MCF 10A (cell line): ENCODE measurements at regions not wholly inside any gene's neighbourhood (a gene's known extent, or its start where the extent isn't known, plus 50 kb on each side); places are given as distances from the start of the nearest gene placed in this dataset.

Experiments
- BruUV-seq: library from RNA; stranded (reverse); fragments of 400-500 nt; replicated peaks from 2 replicates; lab custom pipeline; 2021; lab: Mats Ljungman, UMichigan
- CTCF ChIA-PET: fragments of 300-600 bp; sonication (Branson Sonifier 250); formaldehyde crosslinking; extraction: SDS; loops from one replicate; lab custom pipeline; 2021; ENCODE audit warnings: antibody characterized with exemption, inconsistent platforms; lab: Yijun Ruan, JAX
- POLR2A ChIA-PET: fragments of 300-600, 350-650 bp; sonication (Branson Sonifier 250); formaldehyde crosslinking; extraction: SDS; loops from one replicate; lab custom pipeline; 2020; ENCODE audit warnings: antibody characterized with exemption, inconsistent platforms; lab: Yijun Ruan, JAX
- DNase-seq: peaks from one replicate; pipeline ENCODE4 v3.0.0-alpha.2; 2018; ENCODE audit not compliant: unreplicated experiment
- H3K27ac Mint-ChIP-seq: one replicate; pipeline ENCODE4 v1.8.0; 2022; ENCODE audit warnings: mild to moderate bottlenecking, low read depth, mixed read lengths; ENCODE audit not compliant: unreplicated experiment
- H3K27me3 Mint-ChIP-seq: one replicate; pipeline ENCODE4 v1.8.0; 2022; ENCODE audit warnings: mixed read lengths; ENCODE audit not compliant: insufficient read depth, unreplicated experiment
- H3K36me3 Mint-ChIP-seq: one replicate; pipeline ENCODE4 v1.8.0; 2022; ENCODE audit warnings: mild to moderate bottlenecking, moderate library complexity, mixed read lengths; ENCODE audit not compliant: insufficient read depth, unreplicated experiment
- H3K4me1 Mint-ChIP-seq: one replicate; pipeline ENCODE4 v1.8.0; 2022; ENCODE audit warnings: mixed read lengths; ENCODE audit not compliant: insufficient read depth, unreplicated experiment
- H3K4me3 Mint-ChIP-seq: one replicate; pipeline ENCODE4 v1.8.0; 2022; ENCODE audit warnings: mild to moderate bottlenecking, moderate library complexity, mixed read lengths; ENCODE audit not compliant: unreplicated experiment
- H3K9me3 Mint-ChIP-seq: one replicate; pipeline ENCODE4 v1.8.0; 2022; ENCODE audit warnings: mixed read lengths; ENCODE audit not compliant: unreplicated experiment
- intact Hi-C: fragments of 100-400 bp; cut with micrococcal nuclease; formaldehyde crosslinking; loops from 2 replicates; pipeline ENCODE4 v1.14.1; 2022
- TF ChIP-seq, protein P1 (sequence below): fragments of 200-600 bp; IDR thresholded peaks from one replicate; pipeline ENCODE4 v1.8.0; 2022; ENCODE audit warnings: antibody characterized with exemption, mild to moderate bottlenecking; ENCODE audit not compliant: unreplicated experiment

GRCh38 chr5:111834926-111835599, 78.1 kb upstream of the NREP start:
- CTCF ChIA-PET, result interaction anchor here (0.6 to 1.1 kb wide), 4 partner anchors 14 to 286 kb away, joined by 3 to 5 read pairs (median 3); no protein-coding TSS in a partner anchor
- intact Hi-C loops, result loop anchor here (1.0 to 5.0 kb wide), 2 partner anchors 283 to 312 kb away; no protein-coding TSS in a partner anchor
- Mint-ChIP-seq H3K9me3 (no peaks in the 10 kb centered on the region), H3K4me1 (peaks cover 18% of the 10 kb centered on the region), H3K36me3 (no peaks in the 10 kb centered on the region), H3K27ac (no peak overlapping the region), H3K4me3 (no peak overlapping the region), H3K27me3 (no peaks in the 10 kb centered on the region)
- BruUV-seq, result no TSS peak
- DNase-seq, result peak; percentile 30
- POLR2A ChIA-PET, result no interaction called here
- TF ChIP-seq, protein P1, sequence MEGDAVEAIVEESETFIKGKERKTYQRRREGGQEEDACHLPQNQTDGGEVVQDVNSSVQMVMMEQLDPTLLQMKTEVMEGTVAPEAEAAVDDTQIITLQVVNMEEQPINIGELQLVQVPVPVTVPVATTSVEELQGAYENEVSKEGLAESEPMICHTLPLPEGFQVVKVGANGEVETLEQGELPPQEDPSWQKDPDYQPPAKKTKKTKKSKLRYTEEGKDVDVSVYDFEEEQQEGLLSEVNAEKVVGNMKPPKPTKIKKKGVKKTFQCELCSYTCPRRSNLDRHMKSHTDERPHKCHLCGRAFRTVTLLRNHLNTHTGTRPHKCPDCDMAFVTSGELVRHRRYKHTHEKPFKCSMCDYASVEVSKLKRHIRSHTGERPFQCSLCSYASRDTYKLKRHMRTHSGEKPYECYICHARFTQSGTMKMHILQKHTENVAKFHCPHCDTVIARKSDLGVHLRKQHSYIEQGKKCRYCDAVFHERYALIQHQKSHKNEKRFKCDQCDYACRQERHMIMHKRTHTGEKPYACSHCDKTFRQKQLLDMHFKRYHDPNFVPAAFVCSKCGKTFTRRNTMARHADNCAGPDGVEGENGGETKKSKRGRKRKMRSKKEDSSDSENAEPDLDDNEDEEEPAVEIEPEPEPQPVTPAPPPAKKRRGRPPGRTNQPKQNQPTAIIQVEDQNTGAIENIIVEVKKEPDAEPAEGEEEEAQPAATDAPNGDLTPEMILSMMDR, result no peak

- H3K4me1 Mint-ChIP-seq, result peaks cover 27% of the 10 kb centered on the region
- ChIA-PET CTCF (interaction anchor here (1.0 to 1.6 kb wide), 4 partner anchors 9 to 159 kb away, joined by 3 to 5 read pairs (median 4); no protein-coding TSS in a partner anchor), POLR2A (interaction anchor here (0.6 to 2.0 kb wide), 17 partner anchors 8 to 681 kb away, joined by 3 to 9 read pairs (median 4); partner anchors contain the start of gene NREP)
- H3K4me3 Mint-ChIP-seq, result no peak overlapping the region
- H3K27me3 Mint-ChIP-seq, result no peaks in the 10 kb centered on the region
- no peaks in the 10 kb centered on the region for H3K9me3 Mint-ChIP-seq
- peak; percentile 94 for DNase-seq
- no TSS peak for BruUV-seq
- TF ChIP-seq, protein P1, result no peak
- intact Hi-C loops, result loop anchor here (5.0 kb wide), 1 partner anchor 278 kb away; no protein-coding TSS in a partner anchor
- H3K36me3 Mint-ChIP-seq, result no peaks in the 10 kb centered on the region
- H3K27ac Mint-ChIP-seq, result peak overlapping the region; percentile 73
Observed at GRCh38 chr5:111830333-111830732, 73.3 kb upstream of the NREP start.

- TF ChIP-seq, protein P1, result no peak
- DNase-seq, result peak; percentile 58
- H3K4me3 Mint-ChIP-seq, result no peak overlapping the region
- H3K27ac Mint-ChIP-seq, result peak overlapping the region; percentile 73
- ChIA-PET POLR2A (interaction anchor here (0.7 to 2.0 kb wide), 14 partner anchors 8 to 682 kb away, joined by 3 to 9 read pairs (median 4); partner anchors contain the start of gene NREP), CTCF (interaction anchor here (0.6 to 2.0 kb wide), 7 partner anchors 8 to 279 kb away, joined by 3 to 6 read pairs (median 4); no protein-coding TSS in a partner anchor)
- no TSS peak for BruUV-seq
- no peaks in the 10 kb centered on the region for H3K9me3 Mint-ChIP-seq
- H3K36me3 Mint-ChIP-seq, result no peaks in the 10 kb centered on the region
- no peaks in the 10 kb centered on the region for H3K27me3 Mint-ChIP-seq
- intact Hi-C loops, result loop anchor here (5.0 kb wide), 1 partner anchor 277 kb away; no protein-coding TSS in a partner anchor
- H3K4me1 Mint-ChIP-seq, result peaks cover 21% of the 10 kb centered on the region
Observed at GRCh38 chr5:111829701-111830100, 72.7 kb upstream of the NREP start.

DNA sequence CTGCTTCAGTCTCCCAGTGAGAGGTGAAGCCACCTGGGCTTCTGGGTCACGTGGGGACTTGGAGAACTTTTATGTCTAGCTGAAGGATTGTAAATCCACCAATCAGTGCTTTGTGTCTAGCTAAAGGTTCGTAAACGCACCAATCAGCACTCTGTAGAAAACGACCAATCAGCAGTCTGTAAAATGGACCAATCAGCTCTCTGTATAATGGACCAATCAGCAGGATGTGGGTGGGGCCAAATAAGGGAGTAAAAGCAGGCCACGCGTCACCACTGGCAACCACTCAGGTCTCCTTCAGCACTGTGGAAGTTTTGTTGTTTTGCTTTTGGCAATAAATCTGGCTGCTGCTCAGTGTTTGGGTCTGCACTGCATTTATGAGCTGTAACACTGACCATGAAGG, 69.1 kb upstream of the NREP start:
- Mint-ChIP-seq H3K36me3 (no peaks in the 10 kb centered on the region), H3K27ac (no peak overlapping the region), H3K4me3 (no peak overlapping the region), H3K4me1 (peaks cover 21% of the 10 kb centered on the region), H3K27me3 (no peaks in the 10 kb centered on the region), H3K9me3 (no peaks in the 10 kb centered on the region)
- no TSS peak for BruUV-seq
- ChIA-PET POLR2A (no interaction called here), CTCF (interaction anchor here (1.2 kb wide), 2 partner anchors 11 to 29 kb away, joined by 3 read pairs; no protein-coding TSS in a partner anchor)
- TF ChIP-seq, protein P1, result no peak
- DNase-seq, result no peak
- intact Hi-C loops, result no loop called here
